H9 (cell line): ENCODE measurements at regions not wholly inside any gene's neighbourhood (a gene's known extent, or its start where the extent isn't known, plus 50 kb on each side); places are given as distances from the start of the nearest gene placed in this dataset.

Experiments used
- DNase-seq: peaks from one replicate; pipeline ENCODE4 v3.0.0-alpha.2; 2017
- H2AFZ ChIP-seq: one replicate; pipeline ENCODE4 v1.6.1; 2013; ENCODE audit warnings: mild to moderate bottlenecking, low read length, control low read depth, moderate library complexity
- H2AK5ac ChIP-seq: 2 replicates; pipeline ENCODE4 v1.6.1; 2013; ENCODE audit warnings: low read length, control low read depth, mixed read lengths; ENCODE audit not compliant: insufficient read length
- H2BK120ac ChIP-seq: one replicate; pipeline ENCODE4 v1.6.1; 2013; ENCODE audit warnings: low read depth, mild to moderate bottlenecking, low read length, control low read depth, inconsistent platforms; ENCODE audit not compliant: poor library complexity, severe bottlenecking
- H2BK12ac ChIP-seq: 2 replicates; pipeline ENCODE4 v1.6.1; 2013; ENCODE audit warnings: low read length, control low read depth, mixed read lengths, low read depth; ENCODE audit not compliant: insufficient read length
- H2BK15ac ChIP-seq: 2 replicates; pipeline ENCODE4 v1.6.1; 2013; ENCODE audit warnings: low read depth, low read length, control low read depth
- H2BK20ac ChIP-seq: one replicate; pipeline ENCODE4 v1.6.1; 2013; ENCODE audit warnings: low read depth, mild to moderate bottlenecking, low read length, control low read depth, inconsistent platforms; ENCODE audit not compliant: poor library complexity, severe bottlenecking
- H2BK5ac ChIP-seq: 2 replicates; pipeline ENCODE4 v1.6.1; 2013; ENCODE audit warnings: low read length, control low read depth, mixed read lengths; ENCODE audit not compliant: insufficient read length
- H3K14ac ChIP-seq: 2 replicates; pipeline ENCODE4 v1.6.1; 2013; ENCODE audit warnings: low read length, control low read depth; ENCODE audit not compliant: insufficient read depth
- H3K18ac ChIP-seq: 2 replicates; pipeline ENCODE4 v1.6.1; 2013; ENCODE audit warnings: low read depth, mild to moderate bottlenecking, mixed read lengths, low read length, control low read depth; ENCODE audit not compliant: insufficient read length
- H3K23ac ChIP-seq: 2 replicates; pipeline ENCODE4 v1.6.1; 2013; ENCODE audit warnings: low read length, control low read depth, mixed read lengths, low read depth; ENCODE audit not compliant: insufficient read length
- H3K23me2 ChIP-seq: 2 replicates; pipeline ENCODE4 v1.6.1; 2013; ENCODE audit warnings: low read depth, mild to moderate bottlenecking, mixed read lengths, low read length, control low read depth; ENCODE audit not compliant: insufficient read length, poor library complexity, severe bottlenecking
- H3K27ac ChIP-seq: 2 replicates; pipeline ENCODE4 v1.5.1; 2013; ENCODE audit warnings: low read length, control low read depth, mixed read lengths, low read depth; ENCODE audit not compliant: insufficient read length
- H3K27me3 ChIP-seq: 2 replicates; pipeline ENCODE4 v1.6.1; 2013; ENCODE audit warnings: low read length, control low read depth, inconsistent platforms; ENCODE audit not compliant: insufficient read depth
- H3K4ac ChIP-seq: 2 replicates; pipeline ENCODE4 v1.6.1; 2013; ENCODE audit warnings: low read depth, mild to moderate bottlenecking, control low read depth, inconsistent platforms, low read length, moderate library complexity
- H3K4me1 ChIP-seq: 2 replicates; pipeline ENCODE4 v1.6.1; 2013; ENCODE audit warnings: low read length, control low read depth, inconsistent platforms; ENCODE audit not compliant: insufficient read depth
- H3K4me2 ChIP-seq: 2 replicates; pipeline ENCODE4 v1.6.1; 2013; ENCODE audit warnings: low read length, control low read depth, mixed read lengths; ENCODE audit not compliant: insufficient read length, insufficient read depth
- H3K56ac ChIP-seq: 2 replicates; pipeline ENCODE4 v1.6.1; 2013; ENCODE audit warnings: low read depth, mild to moderate bottlenecking, mixed read lengths, low read length, control low read depth; ENCODE audit not compliant: insufficient read length
- H3K79me1 ChIP-seq: 2 replicates; pipeline ENCODE4 v1.6.1; 2013; ENCODE audit warnings: low read depth, mild to moderate bottlenecking, moderate library complexity, low read length, control low read depth, inconsistent platforms; ENCODE audit not compliant: insufficient read depth, poor library complexity, severe bottlenecking
- H3K79me2 ChIP-seq: 2 replicates; pipeline ENCODE4 v1.6.1; 2013; ENCODE audit warnings: low read length, control low read depth, inconsistent platforms; ENCODE audit not compliant: insufficient read depth
- H3K9ac ChIP-seq: 2 replicates; pipeline ENCODE4 v1.6.1; 2013; ENCODE audit warnings: low read length, control low read depth, mixed read lengths; ENCODE audit not compliant: insufficient read length; ENCODE audit errors: extremely low read depth
- H3K9me3 ChIP-seq: one replicate; pipeline ENCODE4 v1.6.1; 2013; ENCODE audit warnings: low read depth, low read length, inconsistent platforms; ENCODE audit not compliant: control insufficient read depth
- H3T11ph ChIP-seq: one replicate; pipeline ENCODE4 v1.6.1; 2013; ENCODE audit warnings: mild to moderate bottlenecking, low read length, control low read depth, inconsistent platforms
- H4K20me1 ChIP-seq: one replicate; pipeline ENCODE4 v1.6.1; 2013; ENCODE audit not compliant: control insufficient read depth, insufficient read length, insufficient read depth
- H4K5ac ChIP-seq: 2 replicates; pipeline ENCODE4 v1.6.1; 2013; ENCODE audit warnings: low read depth, mild to moderate bottlenecking, mixed read lengths, low read length, control low read depth; ENCODE audit not compliant: insufficient read length
- H4K8ac ChIP-seq: replicated peaks from 2 replicates; pipeline ENCODE4 v1.6.1; 2013; ENCODE audit warnings: low read length, control low read depth, mixed read lengths, low read depth; ENCODE audit not compliant: insufficient read length
- H4K91ac ChIP-seq: 2 replicates; pipeline ENCODE4 v1.6.1; 2013; ENCODE audit warnings: low read depth, mild to moderate bottlenecking, moderate library complexity, mixed read lengths, low read length, control low read depth; ENCODE audit not compliant: insufficient read length
- H3K27ac Mint-ChIP-seq, 3 experiments: 2 replicates in 2 of 3; 3 replicates in 1 of 3; pipeline ENCODE4 v1.8.0; 2020 to 2021; ENCODE audit warnings: mixed read lengths in 3 of 3, mild to moderate bottlenecking in 1 of 3, moderate library complexity in 1 of 3
- H3K27me3 Mint-ChIP-seq: 2 replicates; pipeline ENCODE4 v1.8.0; 2021; ENCODE audit warnings: low read depth, mild to moderate bottlenecking, moderate library complexity, mixed read lengths
- H3K36me3 Mint-ChIP-seq, 3 experiments: 2 replicates in 2 of 3; 3 replicates in 1 of 3; pipeline ENCODE4 v1.8.0; 2020 to 2021; ENCODE audit warnings: low read depth in 3 of 3, mixed read lengths in 3 of 3; ENCODE audit not compliant: insufficient read depth in 1 of 3
- H3K4me1 Mint-ChIP-seq, 2 experiments: 2 replicates each; pipeline ENCODE4 v1.8.0; 2020; ENCODE audit warnings: mixed read lengths in 2 of 2
- H3K4me3 Mint-ChIP-seq, 2 experiments: 2 replicates in 1 of 2; 3 replicates in 1 of 2; pipeline ENCODE4 v1.8.0; 2020 to 2021; ENCODE audit warnings: mild to moderate bottlenecking in 2 of 2, mixed read lengths in 2 of 2, moderate library complexity in 1 of 2
- H3K9me3 Mint-ChIP-seq, 2 experiments: 2 replicates in 1 of 2; 3 replicates in 1 of 2; pipeline ENCODE4 v1.8.0; 2020; ENCODE audit warnings: mild to moderate bottlenecking in 2 of 2, mixed read lengths in 2 of 2, moderate library complexity in 1 of 2
- WGBS: extraction: QIAGEN DNeasy Blood & Tissue Kit; methylation state at CpG from one replicate; pipeline ENCODE4 v1.1.7; 2013; ENCODE audit warnings: missing lambda C conversion rate, low lambda C conversion rate, mixed read lengths; ENCODE audit not compliant: insufficient read length; ENCODE audit errors: extremely low coverage; 5-methylcytosine and 5-hydroxymethylcytosine counted together
- TF ChIP-seq, protein P1 (sequence below): fragments of 200-600 bp; sonication (generic); conservative IDR thresholded peaks from 3 replicates; pipeline ENCODE4 v1.8.0; 2021; ENCODE audit warnings: antibody characterized with exemption, mild to moderate bottlenecking

GRCh38 chr13:21233086-21233485 lies 56.6 kb downstream of the MRPL57 start:
- Histone ChIP-seq H3K79me2 (no peaks in the 10 kb centered on the region), H4K8ac (no peak overlapping the region), H3K9ac (no peak overlapping the region), H4K5ac (no peak overlapping the region), H2BK5ac (no peak overlapping the region), H4K20me1 (no peaks in the 10 kb centered on the region), H3K4me1 (no peaks in the 10 kb centered on the region), H3T11ph (no peak overlapping the region), H3K9me3 (no peaks in the 10 kb centered on the region), H3K14ac (no peak overlapping the region), H2BK120ac (no peak overlapping the region), H4K91ac (no peak overlapping the region), H3K56ac (no peak overlapping the region), H3K79me1 (no peaks in the 10 kb centered on the region), H3K18ac (no peak overlapping the region), H2BK20ac (no peak overlapping the region), H2BK15ac (no peak overlapping the region), H3K4ac (no peak overlapping the region), H2BK12ac (no peak overlapping the region), H3K23ac (no peak overlapping the region), H3K27me3 (no peaks in the 10 kb centered on the region), H3K23me2 (no peaks in the 10 kb centered on the region), H2AK5ac (no peak overlapping the region), H3K27ac (no peak overlapping the region), H3K4me2 (no peak overlapping the region), H2AFZ (no peak overlapping the region)
- Mint-ChIP-seq H3K27ac (no peak overlapping the region), H3K27me3 (no peaks in the 10 kb centered on the region), H3K4me1 (peaks cover 4 to 13% of the 10 kb centered on the region in 2 experiments), H3K9me3 (peaks cover 0 to 6% of the 10 kb centered on the region in 2 experiments; a peak in 3 of 5 replicates), H3K4me3 (no peak overlapping the region), H3K36me3 (peaks cover 0 to 4% (median 2%) of the 10 kb centered on the region in 3 experiments; a peak in 2 of 7 replicates)
- WGBS, result no CpG with 5 or more reads among the region's 3 CpGs
- TF ChIP-seq, protein P1, sequence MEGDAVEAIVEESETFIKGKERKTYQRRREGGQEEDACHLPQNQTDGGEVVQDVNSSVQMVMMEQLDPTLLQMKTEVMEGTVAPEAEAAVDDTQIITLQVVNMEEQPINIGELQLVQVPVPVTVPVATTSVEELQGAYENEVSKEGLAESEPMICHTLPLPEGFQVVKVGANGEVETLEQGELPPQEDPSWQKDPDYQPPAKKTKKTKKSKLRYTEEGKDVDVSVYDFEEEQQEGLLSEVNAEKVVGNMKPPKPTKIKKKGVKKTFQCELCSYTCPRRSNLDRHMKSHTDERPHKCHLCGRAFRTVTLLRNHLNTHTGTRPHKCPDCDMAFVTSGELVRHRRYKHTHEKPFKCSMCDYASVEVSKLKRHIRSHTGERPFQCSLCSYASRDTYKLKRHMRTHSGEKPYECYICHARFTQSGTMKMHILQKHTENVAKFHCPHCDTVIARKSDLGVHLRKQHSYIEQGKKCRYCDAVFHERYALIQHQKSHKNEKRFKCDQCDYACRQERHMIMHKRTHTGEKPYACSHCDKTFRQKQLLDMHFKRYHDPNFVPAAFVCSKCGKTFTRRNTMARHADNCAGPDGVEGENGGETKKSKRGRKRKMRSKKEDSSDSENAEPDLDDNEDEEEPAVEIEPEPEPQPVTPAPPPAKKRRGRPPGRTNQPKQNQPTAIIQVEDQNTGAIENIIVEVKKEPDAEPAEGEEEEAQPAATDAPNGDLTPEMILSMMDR, result no peak
- no peak for DNase-seq
